ENCODE measurements at regions not wholly inside any gene's neighbourhood (a gene's known extent, or its start where the extent isn't known, plus 50 kb on each side); places are given as distances from the start of the nearest gene placed in this dataset.
"Not testable (repeated sequence)": the region's sequence is repeated elsewhere in the genome, so short reads cannot be mapped to it uniquely, and the experiment has no call there.

DNA sequence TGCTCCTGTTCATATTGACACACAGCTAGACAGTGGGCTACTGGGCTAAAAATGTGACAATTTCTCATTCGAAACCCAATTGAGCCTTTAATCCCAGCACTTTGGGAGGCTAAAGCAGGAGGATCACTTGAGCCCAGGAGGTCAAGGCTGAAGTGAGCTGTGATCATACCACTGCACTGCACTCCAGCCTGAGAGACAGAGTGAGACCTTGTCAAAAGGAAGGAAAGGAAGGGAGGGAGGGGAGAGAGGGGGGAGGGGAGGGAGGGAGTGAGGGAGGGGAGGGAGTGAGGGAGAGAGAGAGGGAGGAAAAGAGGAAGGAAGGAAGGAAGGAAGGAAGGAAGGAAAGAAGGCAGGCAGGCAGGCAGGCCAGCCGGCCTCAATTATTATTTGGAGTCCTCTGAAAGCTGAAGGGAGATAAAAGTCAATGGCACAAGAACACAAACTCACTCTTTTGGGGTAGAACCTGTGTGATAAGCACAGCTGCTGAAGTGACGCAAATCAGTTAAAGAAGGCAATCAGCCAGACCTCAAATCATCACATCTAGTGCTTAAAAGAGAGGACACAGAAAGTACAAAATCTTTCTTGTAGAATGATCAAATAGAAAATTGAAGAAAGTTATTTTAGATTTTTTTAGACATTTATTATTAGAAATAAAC is 98.1 kb downstream of the CCDC71L start:
- H3K4me3 ChIP-seq (ENCODE audit: low read depth, low read length): no peak overlapping the region
- TF ChIP-seq, protein P1, sequence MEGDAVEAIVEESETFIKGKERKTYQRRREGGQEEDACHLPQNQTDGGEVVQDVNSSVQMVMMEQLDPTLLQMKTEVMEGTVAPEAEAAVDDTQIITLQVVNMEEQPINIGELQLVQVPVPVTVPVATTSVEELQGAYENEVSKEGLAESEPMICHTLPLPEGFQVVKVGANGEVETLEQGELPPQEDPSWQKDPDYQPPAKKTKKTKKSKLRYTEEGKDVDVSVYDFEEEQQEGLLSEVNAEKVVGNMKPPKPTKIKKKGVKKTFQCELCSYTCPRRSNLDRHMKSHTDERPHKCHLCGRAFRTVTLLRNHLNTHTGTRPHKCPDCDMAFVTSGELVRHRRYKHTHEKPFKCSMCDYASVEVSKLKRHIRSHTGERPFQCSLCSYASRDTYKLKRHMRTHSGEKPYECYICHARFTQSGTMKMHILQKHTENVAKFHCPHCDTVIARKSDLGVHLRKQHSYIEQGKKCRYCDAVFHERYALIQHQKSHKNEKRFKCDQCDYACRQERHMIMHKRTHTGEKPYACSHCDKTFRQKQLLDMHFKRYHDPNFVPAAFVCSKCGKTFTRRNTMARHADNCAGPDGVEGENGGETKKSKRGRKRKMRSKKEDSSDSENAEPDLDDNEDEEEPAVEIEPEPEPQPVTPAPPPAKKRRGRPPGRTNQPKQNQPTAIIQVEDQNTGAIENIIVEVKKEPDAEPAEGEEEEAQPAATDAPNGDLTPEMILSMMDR (IDR thresholded peaks at IDR 0.05; ENCODE audit: insufficient read depth, low read depth, low read length): no peak
- DNase-seq (ENCODE audit: low read depth): no peak

DNA sequence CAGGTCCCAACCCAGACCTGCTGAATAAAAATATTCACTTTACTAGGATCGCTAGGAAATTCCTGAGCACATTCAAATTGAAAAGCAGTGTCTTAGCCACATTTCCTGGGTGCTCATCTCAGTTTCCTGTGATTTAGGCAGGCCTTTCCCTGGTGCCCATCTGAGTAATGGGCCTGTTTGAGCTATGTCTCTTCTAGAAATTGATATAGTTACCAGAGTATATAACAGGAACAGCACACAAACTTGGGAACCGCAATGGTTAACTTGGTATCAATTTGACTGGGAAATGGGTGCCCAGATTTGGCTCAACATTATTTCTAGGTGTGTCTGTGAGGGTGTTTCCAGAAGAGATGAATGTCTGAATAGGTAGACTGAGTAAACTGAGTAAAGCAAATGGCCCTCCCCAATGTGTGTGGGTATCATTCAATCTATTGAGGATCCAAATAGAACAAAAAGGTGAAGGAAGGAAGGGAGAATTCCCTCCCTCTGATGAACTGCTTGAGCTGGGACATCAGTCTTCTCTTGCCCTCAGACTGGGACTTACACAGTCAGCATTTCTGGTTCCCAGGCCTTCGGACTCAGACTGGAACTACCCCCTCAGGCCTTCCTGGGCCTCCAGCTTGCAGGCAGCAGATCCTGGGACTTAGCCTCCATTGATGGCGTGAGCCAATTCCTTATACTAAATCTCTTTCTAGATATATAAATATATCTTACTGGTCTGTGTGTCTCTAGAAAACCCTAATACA is 99.1 kb downstream of the CCDC71L start:
- H3K4me3 ChIP-seq (ENCODE audit: low read depth, low read length): no peak overlapping the region
- TF ChIP-seq, protein P1 (IDR thresholded peaks at IDR 0.05; ENCODE audit: insufficient read depth, low read depth, low read length): no peak
- no peak for DNase-seq (ENCODE audit: low read depth)

DNA sequence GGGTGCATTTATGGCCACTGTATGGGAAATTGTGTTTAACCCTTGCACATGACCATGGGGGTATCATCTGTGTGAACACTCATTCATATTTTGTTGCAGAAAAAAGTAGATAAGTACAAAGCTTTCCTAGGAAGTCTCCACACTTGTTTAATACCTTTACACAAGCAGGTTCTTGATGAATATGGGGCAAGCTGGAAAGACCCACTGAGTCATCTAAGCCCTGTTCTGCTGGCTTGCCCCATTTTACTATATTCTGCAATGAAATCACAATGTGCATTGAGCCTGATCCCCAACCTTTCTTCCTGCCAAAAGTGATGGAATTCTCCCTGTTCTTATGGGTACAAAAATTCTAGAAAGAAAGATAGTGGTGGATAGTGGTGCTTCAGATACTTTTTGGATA is 99.8 kb downstream of the CCDC71L start:
- H3K4me3 ChIP-seq (ENCODE audit: low read depth, low read length): no peak overlapping the region
- DNase-seq (ENCODE audit: low read depth): no peak
- TF ChIP-seq, protein P1 (IDR thresholded peaks at IDR 0.05; ENCODE audit: insufficient read depth, low read depth, low read length): no peak

DNA sequence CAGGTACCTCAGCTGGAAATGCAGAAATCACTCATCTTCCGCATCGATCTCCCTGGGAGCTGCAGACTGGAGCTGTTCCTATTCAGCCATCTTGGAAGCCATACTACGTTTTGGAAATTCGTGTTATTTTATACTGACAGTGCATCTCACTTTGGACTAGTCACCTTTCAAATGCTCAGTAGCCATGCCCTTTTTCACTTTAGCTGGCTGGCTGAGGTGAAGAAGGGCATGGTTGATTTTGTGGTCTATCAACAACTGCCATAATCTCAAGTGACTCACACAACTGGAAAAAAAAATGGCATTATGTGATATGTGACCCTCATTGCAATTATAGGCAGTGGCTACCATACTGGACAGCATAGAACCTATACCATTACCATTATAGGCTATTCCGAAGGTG is 100.5 kb downstream of the CCDC71L start:
- no peak for DNase-seq (ENCODE audit: low read depth)
- no peak overlapping the region for H3K4me3 ChIP-seq (ENCODE audit: low read depth, low read length)
- TF ChIP-seq, protein P1 (IDR thresholded peaks at IDR 0.05; ENCODE audit: insufficient read depth, low read depth, low read length): no peak

DNA sequence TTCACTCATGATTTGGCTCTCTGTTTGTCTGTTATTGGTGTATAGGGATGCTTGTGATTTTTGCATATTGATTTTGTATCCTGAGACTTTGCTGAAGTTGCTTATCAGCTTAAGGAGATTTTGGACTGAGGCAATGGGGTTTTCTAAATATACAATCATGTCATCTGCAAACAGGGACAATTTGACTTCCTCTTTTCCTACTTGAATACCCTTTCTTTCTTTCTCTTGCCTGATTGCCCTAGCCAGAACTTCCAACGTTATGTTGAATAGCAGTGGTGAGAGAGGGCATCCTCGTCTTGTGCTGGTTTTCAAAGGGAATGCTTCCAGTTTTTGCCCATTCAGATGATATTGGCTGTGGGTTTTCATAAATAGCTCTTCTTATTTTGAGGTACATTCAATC is 104.7 kb downstream of the CCDC71L start:
- not testable (repeated sequence) for DNase-seq (ENCODE audit: low read depth); H3K4me3 ChIP-seq (ENCODE audit: low read depth, low read length)

DNA sequence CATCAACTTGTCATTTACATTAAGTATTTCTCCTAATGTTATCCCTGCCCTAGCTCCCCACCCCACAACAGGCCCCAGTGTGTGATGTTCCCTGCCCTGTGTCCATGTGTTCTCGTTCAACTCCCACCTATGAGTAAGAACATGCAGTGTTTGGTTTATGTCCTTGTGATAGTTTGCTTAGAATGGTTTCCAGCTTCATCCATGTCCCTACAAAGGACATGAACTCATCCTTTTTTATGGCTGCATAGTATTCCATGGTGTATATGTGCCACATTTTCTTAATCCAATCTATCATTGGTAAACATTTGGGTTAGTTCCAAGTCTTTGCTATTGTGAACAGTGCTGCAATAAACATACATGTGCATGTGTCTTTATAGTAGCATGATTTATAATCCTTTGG is 106.3 kb downstream of the CCDC71L start:
- DNase-seq (ENCODE audit: low read depth); H3K4me3 ChIP-seq (ENCODE audit: low read depth, low read length): not testable (repeated sequence)

DNA sequence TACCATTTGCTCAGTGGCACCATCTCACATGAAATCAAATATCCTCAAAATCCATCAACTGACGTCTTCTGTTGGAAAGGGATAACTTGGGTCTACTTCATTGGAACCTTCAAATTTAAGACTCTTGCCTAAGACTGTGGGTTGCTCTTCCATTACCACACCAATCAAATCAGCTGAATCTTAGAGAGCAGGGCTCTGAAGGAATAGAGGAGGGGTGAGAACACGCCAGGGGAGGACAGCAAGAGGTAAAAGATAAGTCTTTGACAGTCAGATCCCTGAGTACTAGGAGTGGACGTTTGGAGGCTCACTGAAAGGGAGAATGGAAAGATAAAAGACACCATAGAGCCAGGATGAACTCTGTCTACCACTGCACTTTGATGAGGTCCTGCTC is 107.5 kb downstream of the CCDC71L start:
- DNase-seq (ENCODE audit: low read depth): no peak
- H3K4me3 ChIP-seq (ENCODE audit: low read depth, low read length): no peak overlapping the region
- TF ChIP-seq, protein P1 (IDR thresholded peaks at IDR 0.05; ENCODE audit: insufficient read depth, low read depth, low read length): no peak

Data from fibroblast of villous mesenchyme (primary cell).